ENCODE measurements at regions not wholly inside any gene's neighbourhood (a gene's known extent, or its start where the extent isn't known, plus 50 kb on each side); places are given as distances from the start of the nearest gene placed in this dataset.

DNA sequence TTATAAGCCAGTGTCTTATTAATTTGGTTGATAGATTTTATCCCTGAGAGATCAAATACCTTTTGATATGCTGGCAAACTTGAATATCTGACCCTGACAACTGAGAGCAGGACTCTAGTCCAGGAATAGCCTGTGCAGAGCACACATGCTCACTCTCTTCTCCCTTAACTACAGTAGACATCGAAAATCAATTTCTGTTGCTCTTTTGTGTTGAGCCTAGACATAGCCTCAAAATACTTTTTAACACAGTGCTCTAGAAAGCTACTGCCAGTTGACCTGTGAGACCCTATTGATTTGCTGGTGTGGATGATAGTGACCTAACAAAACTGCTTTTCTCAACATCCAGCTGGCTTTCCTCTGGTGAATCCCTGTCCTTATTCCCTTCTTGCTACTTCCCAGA lies 86.4 kb upstream of the ANKRD28 start:
- no peaks in the 10 kb centered on the region for H3K27me3 ChIP-seq
- whole genome bisulfite sequencing, 4 donors, result 55 to 88% (median 71%) methylated on average over 1 of the region's 1 CpG
- TF ChIP-seq POLR2A (IDR thresholded peaks at IDR 0.05) (no peak), CTCF (IDR thresholded peaks at IDR 0.05) (no peak)
- H3K36me3 ChIP-seq (replicated peaks in 1 of 2), result no peaks in the 10 kb centered on the region
- H3K9me3 ChIP-seq (replicated peaks in 1 of 3), result no peaks in the 10 kb centered on the region
- no peak for DNase-seq
- no peak overlapping the region for H3K27ac ChIP-seq
- no peak overlapping the region for H3K4me3 ChIP-seq
- intact Hi-C loops (cut with DNase I), result no loop called here
- no peaks in the 10 kb centered on the region for H3K4me1 ChIP-seq (replicated peaks in 1 of 2)

GRCh38 chr3:15886521-15886920 lies 88.7 kb upstream of the ANKRD28 start:
- no peak overlapping the region for H3K4me3 ChIP-seq
- no peak for TF ChIP-seq CTCF (IDR thresholded peaks at IDR 0.05)
- TF ChIP-seq POLR2A (IDR thresholded peaks at IDR 0.05), result no peak
- no peak overlapping the region for H3K27ac ChIP-seq
- H3K9me3 ChIP-seq (replicated peaks in 1 of 3), result no peaks in the 10 kb centered on the region
- H3K36me3 ChIP-seq (replicated peaks in 1 of 2), result no peaks in the 10 kb centered on the region
- no peaks in the 10 kb centered on the region for H3K27me3 ChIP-seq
- no peaks in the 10 kb centered on the region for H3K4me1 ChIP-seq (replicated peaks in 1 of 2)
- DNase-seq, result no peak
- intact Hi-C loops (cut with DNase I), result no loop called here

GRCh38 chr3:15887261-15887660 lies 89.5 kb upstream of the ANKRD28 start:
- Histone ChIP-seq H3K27me3 (no peaks in the 10 kb centered on the region), H3K4me3 (no peak overlapping the region), H3K4me1 (replicated peaks in 1 of 2) (no peaks in the 10 kb centered on the region), H3K27ac (no peak overlapping the region), H3K36me3 (replicated peaks in 1 of 2) (no peaks in the 10 kb centered on the region), H3K9me3 (replicated peaks in 1 of 3) (no peaks in the 10 kb centered on the region)
- DNase-seq, result no peak
- no peak for TF ChIP-seq CTCF (IDR thresholded peaks at IDR 0.05)
- no peak for TF ChIP-seq POLR2A (IDR thresholded peaks at IDR 0.05)
- intact Hi-C loops (cut with DNase I), result no loop called here

- Histone ChIP-seq H3K27ac (no peak overlapping the region), H3K36me3 (replicated peaks in 1 of 2) (no peaks in the 10 kb centered on the region), H3K27me3 (no peaks in the 10 kb centered on the region), H3K4me1 (replicated peaks in 1 of 2) (no peaks in the 10 kb centered on the region), H3K9me3 (replicated peaks in 1 of 3) (no peaks in the 10 kb centered on the region), H3K4me3 (no peak overlapping the region)
- intact Hi-C loops (cut with DNase I), result no loop called here
- TF ChIP-seq POLR2A (IDR thresholded peaks at IDR 0.05) (no peak), CTCF (IDR thresholded peaks at IDR 0.05) (no peak)
- DNase-seq, result no peak
Observed at GRCh38 chr3:15889936-15890335, 92.2 kb upstream of the ANKRD28 start.
